Panc1 (cell line): ENCODE measurements at regions not wholly inside any gene's neighbourhood (a gene's known extent, or its start where the extent isn't known, plus 50 kb on each side); places are given as distances from the start of the nearest gene placed in this dataset.

Experiments
- ATAC-seq: fragments of 200-7000 bp; cut with Tn5 transposase; 2 replicates; pipeline ENCODE4 v1.9.1; 2020; ENCODE audit warnings: mild to moderate bottlenecking, moderate library complexity
- BruUV-seq: library from RNA; stranded (reverse); fragments of 400-500 nt; replicated peaks from 2 replicates; lab custom pipeline; 2021; lab: Mats Ljungman, UMichigan
- CTCF ChIA-PET: fragments of 300-600 bp; sonication (Branson Sonifier 250); formaldehyde crosslinking; loops from one replicate; lab custom pipeline; 2022; ENCODE audit warnings: antibody characterized with exemption; lab: Charles Lee
- POLR2A ChIA-PET: fragments of 300-600 bp; sonication (Branson Sonifier 250); formaldehyde crosslinking; loops from one replicate; lab custom pipeline; 2022; ENCODE audit warnings: antibody characterized with exemption; lab: Charles Lee
- DNase-seq: peaks from one replicate; pipeline ENCODE4 v3.0.0-alpha.2; 2010; ENCODE audit warnings: low read depth, low spot score
- H3K27ac ChIP-seq: 2 replicates; pipeline ENCODE4 v1.5.1; 2011; ENCODE audit warnings: mild to moderate bottlenecking, low read length, inconsistent platforms
- H3K27me3 ChIP-seq: fragments of 200-500 bp; sonication (Bioruptor generic); 2 replicates; pipeline ENCODE4 v1.6.0; 2014; ENCODE audit warnings: low read length, inconsistent platforms; ENCODE audit not compliant: control insufficient read depth, insufficient read depth
- H3K36me3 ChIP-seq: fragments of 200-500 bp; sonication (Bioruptor generic); 2 replicates; pipeline ENCODE4 v1.5.1; 2014; ENCODE audit warnings: inconsistent platforms, mild to moderate bottlenecking, low read length, moderate library complexity; ENCODE audit not compliant: control insufficient read depth, insufficient read depth
- H3K4me1 ChIP-seq: 2 replicates; pipeline ENCODE4 v1.5.1; 2011; ENCODE audit warnings: inconsistent platforms, mild to moderate bottlenecking, low read length, moderate library complexity; ENCODE audit not compliant: control insufficient read depth, insufficient read depth
- H3K4me3 ChIP-seq, 2 experiments: 2 replicates each; pipeline ENCODE4 v1.5.1; 2011 to 2012; ENCODE audit warnings: low read depth in 2 of 2, low read length in 2 of 2, mild to moderate bottlenecking in 2 of 2, inconsistent platforms in 1 of 2, moderate library complexity in 1 of 2
- H3K9me3 ChIP-seq: fragments of 200-500 bp; sonication (Bioruptor generic); 2 replicates; pipeline ENCODE4 v1.5.1; 2014; ENCODE audit warnings: low read depth, mild to moderate bottlenecking, inconsistent platforms, low read length, moderate library complexity; ENCODE audit not compliant: control insufficient read depth, insufficient read depth
- POLR2AphosphoS5 ChIP-seq: IDR thresholded peaks from 2 replicates; pipeline ENCODE4 v1.6.1; 2012; ENCODE audit warnings: mild to moderate bottlenecking, low read depth, low read length, moderate library complexity
- SIN3A ChIP-seq: IDR thresholded peaks from 2 replicates; pipeline ENCODE4 v1.6.1; 2012; ENCODE audit warnings: low read depth, mild to moderate bottlenecking, low read length, moderate library complexity, borderline replicate concordance; ENCODE audit not compliant: insufficient read depth
- TCF7L2 ChIP-seq: IDR thresholded peaks from 2 replicates; pipeline ENCODE4 v1.6.1; 2011; ENCODE audit warnings: mild to moderate bottlenecking, low read depth, low read length, inconsistent platforms
- in situ Hi-C: cut with HindIII; loops from 2 replicates; pipeline ENCODE4 v1.10.0; 2016; ENCODE audit warnings: low sequenced_read_pairs, low pct_unique_long_range_greater_than_20kb
- intact Hi-C: fragments of 100-400 bp; cut with micrococcal nuclease; formaldehyde crosslinking; loops from one replicate; pipeline ENCODE4 v1.10.0; 2022; ENCODE audit not compliant: unreplicated experiment
- TF ChIP-seq, protein P1 (sequence below), 2 experiments: IDR thresholded peaks; 2 replicates each; pipeline ENCODE4 v1.6.1; 2011 to 2012; ENCODE audit warnings: low read depth in 2 of 2, control low read depth in 1 of 2, low read length in 1 of 2, mild to moderate bottlenecking in 1 of 2, moderate library complexity in 1 of 2; ENCODE audit not compliant: insufficient read depth in 1 of 2

DNA sequence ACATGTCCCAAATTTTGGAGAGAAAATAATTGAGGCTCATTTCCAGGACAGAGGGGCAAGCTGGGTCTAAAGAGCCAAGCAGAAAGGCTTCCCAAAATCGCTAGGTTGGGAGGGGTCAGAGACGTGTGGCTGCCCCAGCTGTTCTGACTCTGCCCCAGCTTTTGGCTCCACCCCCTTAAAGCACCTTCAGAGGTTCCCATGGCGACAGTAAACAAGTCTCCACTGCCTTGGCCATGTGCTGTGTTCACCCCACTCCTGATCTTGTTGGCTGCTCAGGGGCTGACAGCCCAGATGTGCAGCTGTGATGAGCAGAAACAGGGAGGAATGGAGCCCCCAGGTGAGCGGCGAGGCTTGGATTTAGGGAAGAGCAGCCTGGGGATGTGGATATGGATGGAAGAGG, 72.8 kb upstream of the SPTLC3 start:
- ChIA-PET CTCF (no interaction called here), POLR2A (no interaction called here)
- Histone ChIP-seq H3K27me3 (no peaks in the 10 kb centered on the region), H3K4me3 (no peak overlapping the region), H3K36me3 (no peaks in the 10 kb centered on the region), H3K9me3 (no peaks in the 10 kb centered on the region), H3K27ac (no peak overlapping the region), H3K4me1 (no peaks in the 10 kb centered on the region)
- DNase-seq, result no peak
- in situ Hi-C loops (no loop called here), intact Hi-C loops (no loop called here)
- BruUV-seq, result no TSS peak
- TF ChIP-seq POLR2AphosphoS5, result no peak
- no peak for ATAC-seq

DNA sequence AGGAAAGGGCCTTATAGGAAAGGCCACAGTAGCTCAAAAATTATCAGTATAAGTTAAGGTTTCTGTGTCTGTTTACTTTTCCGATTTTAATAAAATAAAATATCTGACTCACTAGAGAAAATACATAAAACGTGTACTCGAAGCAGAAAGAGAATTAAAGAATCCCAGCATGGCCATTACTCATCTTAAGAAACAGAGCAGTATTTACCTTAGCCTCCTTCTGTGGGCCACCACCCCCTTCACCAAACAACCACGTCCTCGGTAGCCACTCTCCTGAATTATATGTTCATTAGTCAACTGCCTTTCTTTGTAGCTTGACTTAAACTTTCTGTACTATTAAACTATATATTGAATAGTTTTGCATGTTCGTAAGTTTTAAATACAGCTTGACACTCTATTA, 72.2 kb upstream of the SPTLC3 start:
- intact Hi-C loops, result no loop called here
- DNase-seq, result no peak
- H3K9me3 ChIP-seq, result no peaks in the 10 kb centered on the region
- in situ Hi-C loops, result no loop called here
- H3K4me3 ChIP-seq, result no peak overlapping the region
- TF ChIP-seq TCF7L2, result no peak
- TF ChIP-seq, protein P1, sequence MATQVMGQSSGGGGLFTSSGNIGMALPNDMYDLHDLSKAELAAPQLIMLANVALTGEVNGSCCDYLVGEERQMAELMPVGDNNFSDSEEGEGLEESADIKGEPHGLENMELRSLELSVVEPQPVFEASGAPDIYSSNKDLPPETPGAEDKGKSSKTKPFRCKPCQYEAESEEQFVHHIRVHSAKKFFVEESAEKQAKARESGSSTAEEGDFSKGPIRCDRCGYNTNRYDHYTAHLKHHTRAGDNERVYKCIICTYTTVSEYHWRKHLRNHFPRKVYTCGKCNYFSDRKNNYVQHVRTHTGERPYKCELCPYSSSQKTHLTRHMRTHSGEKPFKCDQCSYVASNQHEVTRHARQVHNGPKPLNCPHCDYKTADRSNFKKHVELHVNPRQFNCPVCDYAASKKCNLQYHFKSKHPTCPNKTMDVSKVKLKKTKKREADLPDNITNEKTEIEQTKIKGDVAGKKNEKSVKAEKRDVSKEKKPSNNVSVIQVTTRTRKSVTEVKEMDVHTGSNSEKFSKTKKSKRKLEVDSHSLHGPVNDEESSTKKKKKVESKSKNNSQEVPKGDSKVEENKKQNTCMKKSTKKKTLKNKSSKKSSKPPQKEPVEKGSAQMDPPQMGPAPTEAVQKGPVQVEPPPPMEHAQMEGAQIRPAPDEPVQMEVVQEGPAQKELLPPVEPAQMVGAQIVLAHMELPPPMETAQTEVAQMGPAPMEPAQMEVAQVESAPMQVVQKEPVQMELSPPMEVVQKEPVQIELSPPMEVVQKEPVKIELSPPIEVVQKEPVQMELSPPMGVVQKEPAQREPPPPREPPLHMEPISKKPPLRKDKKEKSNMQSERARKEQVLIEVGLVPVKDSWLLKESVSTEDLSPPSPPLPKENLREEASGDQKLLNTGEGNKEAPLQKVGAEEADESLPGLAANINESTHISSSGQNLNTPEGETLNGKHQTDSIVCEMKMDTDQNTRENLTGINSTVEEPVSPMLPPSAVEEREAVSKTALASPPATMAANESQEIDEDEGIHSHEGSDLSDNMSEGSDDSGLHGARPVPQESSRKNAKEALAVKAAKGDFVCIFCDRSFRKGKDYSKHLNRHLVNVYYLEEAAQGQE (IDR thresholded peaks at IDR 0.05; ENCODE audit: insufficient read depth in 1 of 2, low read depth in 2 of 2, low read length in 1 of 2), result no peak
- H3K36me3 ChIP-seq, result no peaks in the 10 kb centered on the region
- ChIA-PET CTCF (no interaction called here), POLR2A (no interaction called here)
- BruUV-seq, result no TSS peak
- H3K27me3 ChIP-seq, result no peaks in the 10 kb centered on the region
- ATAC-seq, result no peak
- no peak overlapping the region for H3K27ac ChIP-seq
- H3K4me1 ChIP-seq, result no peaks in the 10 kb centered on the region

DNA sequence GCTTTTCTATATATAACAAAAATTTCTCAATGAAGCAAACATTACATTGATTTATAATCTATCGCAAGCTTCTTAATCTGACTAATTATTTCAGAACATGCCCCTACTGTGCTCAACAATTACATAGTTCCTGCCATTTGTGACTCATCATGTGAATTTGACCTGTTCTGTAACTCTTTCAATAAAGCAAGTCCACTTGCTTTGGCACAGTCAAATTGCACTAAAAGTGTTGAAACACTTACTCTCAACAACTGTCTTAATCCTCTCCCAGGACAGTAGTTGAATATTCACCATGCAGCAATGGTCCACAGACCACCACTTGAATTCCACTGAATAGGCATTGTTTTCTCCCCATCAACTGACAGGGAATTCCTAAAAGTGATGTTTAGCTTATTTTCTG, 67.7 kb upstream of the SPTLC3 start:
- Histone ChIP-seq H3K4me1 (no peaks in the 10 kb centered on the region), H3K27ac (no peak overlapping the region), H3K36me3 (no peaks in the 10 kb centered on the region), H3K4me3 (no peak overlapping the region), H3K27me3 (no peaks in the 10 kb centered on the region), H3K9me3 (no peaks in the 10 kb centered on the region)
- POLR2A ChIA-PET, result no interaction called here
- in situ Hi-C loops (no loop called here), intact Hi-C loops (no loop called here)
- CTCF ChIA-PET, result no interaction called here
- DNase-seq (no peak), ATAC-seq (no peak)
- TF ChIP-seq SIN3A (no peak), POLR2AphosphoS5 (no peak)
- TF ChIP-seq, protein P1 (IDR thresholded peaks at IDR 0.05; ENCODE audit: insufficient read depth in 1 of 2, low read depth in 2 of 2, low read length in 1 of 2), result no peak
- BruUV-seq, result no TSS peak
